Muscle layer of colon (tissue), 2 donors: ENCODE measurements at regions not wholly inside any gene's neighbourhood (a gene's known extent, or its start where the extent isn't known, plus 50 kb on each side); places are given as distances from the start of the nearest gene placed in this dataset.
"Not testable (repeated sequence)": the region's sequence is repeated elsewhere in the genome, so short reads cannot be mapped to it uniquely, and the experiment has no call there.

Experiments used
- H3K27ac ChIP-seq: one replicate; pipeline ENCODE4 v1.7.0; 2013; ENCODE audit warnings: low read depth, mild to moderate bottlenecking, low read length, moderate library complexity
- H3K27me3 ChIP-seq, 2 donors: one replicate each; pipeline ENCODE4 v1.7.0; 2013; ENCODE audit warnings: low read length in 2 of 2, mild to moderate bottlenecking in 2 of 2; ENCODE audit not compliant: insufficient read depth in 2 of 2, control insufficient read depth in 1 of 2
- H3K36me3 ChIP-seq: one replicate; pipeline ENCODE4 v1.7.0; 2013; ENCODE audit warnings: mild to moderate bottlenecking, low read length; ENCODE audit not compliant: insufficient read depth
- H3K4me1 ChIP-seq: one replicate; pipeline ENCODE4 v1.7.0; 2013; ENCODE audit warnings: mild to moderate bottlenecking, low read length; ENCODE audit not compliant: insufficient read depth
- H3K4me3 ChIP-seq, 2 donors: one replicate each; pipeline ENCODE4 v1.7.0; 2013; ENCODE audit warnings: low read length in 2 of 2, low read depth in 1 of 2, mild to moderate bottlenecking in 1 of 2, moderate library complexity in 1 of 2
- H3K9ac ChIP-seq: one replicate; pipeline ENCODE4 v1.7.0; 2013; ENCODE audit warnings: low read length
- H3K9me3 ChIP-seq: one replicate; pipeline ENCODE4 v1.7.0; 2013; ENCODE audit warnings: mild to moderate bottlenecking, low read length
- donor health status: abdominal sarcoma.
- donor health status: Adenocarcinoma of cecum.

GRCh38 chr5:115456056-115456455, 88.5 kb downstream of the FEM1C start:
- Histone ChIP-seq H3K9ac (no peak overlapping the region), H3K4me1 (no peaks in the 10 kb centered on the region), H3K36me3 (no peaks in the 10 kb centered on the region), H3K27me3 (no peaks in the 10 kb centered on the region), H3K27ac (no peak overlapping the region), H3K4me3 (no peak overlapping the region), H3K9me3 (no peaks in the 10 kb centered on the region)

GRCh38 chr5:115455301-115455707, 89.3 kb downstream of the FEM1C start:
- H3K4me3 ChIP-seq: no peak overlapping the region
- no peaks in the 10 kb centered on the region for H3K27me3 ChIP-seq
- H3K27ac ChIP-seq: no peak overlapping the region
- no peaks in the 10 kb centered on the region for H3K9me3 ChIP-seq
- no peak overlapping the region for H3K9ac ChIP-seq
- no peaks in the 10 kb centered on the region for H3K36me3 ChIP-seq
- H3K4me1 ChIP-seq: no peaks in the 10 kb centered on the region

GRCh38 chr5:115453391-115454095, 91.0 kb downstream of the FEM1C start:
- Histone ChIP-seq H3K4me1 (no peaks in the 10 kb centered on the region), H3K4me3 (no peak overlapping the region), H3K27ac (no peak overlapping the region), H3K27me3 (no peaks in the 10 kb centered on the region), H3K9me3 (no peaks in the 10 kb centered on the region), H3K36me3 (no peaks in the 10 kb centered on the region), H3K9ac (no peak overlapping the region)

GRCh38 chr5:115452536-115453235, 91.9 kb downstream of the FEM1C start:
- Histone ChIP-seq H3K9ac (no peak overlapping the region), H3K36me3 (no peaks in the 10 kb centered on the region), H3K4me3 (no peak overlapping the region), H3K9me3 (no peaks in the 10 kb centered on the region), H3K27me3 (no peaks in the 10 kb centered on the region), H3K4me1 (no peaks in the 10 kb centered on the region), H3K27ac (no peak overlapping the region)

- no peak overlapping the region for H3K27ac ChIP-seq
- H3K9me3 ChIP-seq: no peaks in the 10 kb centered on the region
- H3K27me3 ChIP-seq: no peaks in the 10 kb centered on the region
- no peaks in the 10 kb centered on the region for H3K4me1 ChIP-seq
- no peaks in the 10 kb centered on the region for H3K36me3 ChIP-seq
- H3K9ac ChIP-seq: no peak overlapping the region
- no peak overlapping the region for H3K4me3 ChIP-seq
Observed at GRCh38 chr5:115452083-115452482, 92.5 kb downstream of the FEM1C start.

- no peaks in the 10 kb centered on the region for H3K4me1 ChIP-seq
- H3K9me3 ChIP-seq: no peaks in the 10 kb centered on the region
- no peak overlapping the region for H3K4me3 ChIP-seq
- H3K36me3 ChIP-seq: no peaks in the 10 kb centered on the region
- no peaks in the 10 kb centered on the region for H3K27me3 ChIP-seq
- no peak overlapping the region for H3K27ac ChIP-seq
- H3K9ac ChIP-seq: no peak overlapping the region
Observed at GRCh38 chr5:115450741-115451140, 93.8 kb downstream of the FEM1C start.

- H3K27ac ChIP-seq, H3K9ac ChIP-seq, H3K27me3 ChIP-seq, H3K4me3 ChIP-seq, H3K9me3 ChIP-seq, H3K36me3 ChIP-seq, H3K4me1 ChIP-seq: not testable (repeated sequence)
Observed at GRCh38 chr5:115448630-115449029, 95.9 kb downstream of the FEM1C start.

GRCh38 chr5:115440782-115441451, 103.7 kb downstream of the FEM1C start:
- H3K4me3 ChIP-seq: no peak overlapping the region
- peaks cover 5% of the 10 kb centered on the region for H3K9me3 ChIP-seq
- no peaks in the 10 kb centered on the region for H3K36me3 ChIP-seq
- H3K27me3 ChIP-seq: no peaks in the 10 kb centered on the region
- H3K9ac ChIP-seq: no peak overlapping the region
- H3K4me1 ChIP-seq: no peaks in the 10 kb centered on the region
- H3K27ac ChIP-seq: no peak overlapping the region

GRCh38 chr5:115439639-115440038, 104.9 kb downstream of the FEM1C start:
- Histone ChIP-seq H3K9ac (no peak overlapping the region), H3K4me1 (no peaks in the 10 kb centered on the region), H3K27ac (no peak overlapping the region), H3K36me3 (no peaks in the 10 kb centered on the region), H3K4me3 (no peak overlapping the region), H3K27me3 (no peaks in the 10 kb centered on the region), H3K9me3 (peaks cover 5% of the 10 kb centered on the region)

- H3K4me3 ChIP-seq: no peak overlapping the region
- no peaks in the 10 kb centered on the region for H3K27me3 ChIP-seq
- no peak overlapping the region for H3K27ac ChIP-seq
- H3K4me1 ChIP-seq: no peaks in the 10 kb centered on the region
- no peaks in the 10 kb centered on the region for H3K36me3 ChIP-seq
- H3K9me3 ChIP-seq: peaks cover 5% of the 10 kb centered on the region
- no peak overlapping the region for H3K9ac ChIP-seq
Observed at GRCh38 chr5:115439042-115439441, 105.5 kb downstream of the FEM1C start.

GRCh38 chr5:115435778-115436712, 108.5 kb downstream of the FEM1C start:
- H3K4me1 ChIP-seq: peaks cover 11% of the 10 kb centered on the region
- no peak overlapping the region for H3K4me3 ChIP-seq
- H3K27ac ChIP-seq: no peak overlapping the region

More at GRCh38 chr5:115435778-115436712, 108.5 kb downstream of the FEM1C start:
- Histone ChIP-seq H3K9ac (no peak overlapping the region), H3K36me3 (no peaks in the 10 kb centered on the region), H3K9me3 (peaks cover 5% of the 10 kb centered on the region), H3K27me3 (no peaks in the 10 kb centered on the region)
